NT2/D1 (cell line): ENCODE measurements at regions not wholly inside any gene's neighbourhood (a gene's known extent, or its start where the extent isn't known, plus 50 kb on each side); places are given as distances from the start of the nearest gene placed in this dataset.

ENCODE experiments used
- SUZ12 ChIP-seq: IDR thresholded peaks from 2 replicates; pipeline ENCODE4 v1.6.1; 2011; ENCODE audit not compliant: insufficient read length, insufficient read depth; ENCODE audit errors: extremely low read depth
- YY1 ChIP-seq: IDR thresholded peaks from 2 replicates; pipeline ENCODE4 v1.6.1; 2011; ENCODE audit not compliant: insufficient read length, insufficient read depth
- ZNF274 ChIP-seq: IDR thresholded peaks from 2 replicates; pipeline ENCODE4 v1.6.1; 2011; ENCODE audit warnings: mild to moderate bottlenecking, low read depth, low read length

- TF ChIP-seq YY1 (no peak), ZNF274 (no peak), SUZ12 (no peak)
These were observed 378.8 kb upstream of the RARB start for GRCh38 chr3:25049304-25049703.
